Epithelial cell of proximal tubule (primary cell): ENCODE measurements at regions not wholly inside any gene's neighbourhood (a gene's known extent, or its start where the extent isn't known, plus 50 kb on each side); places are given as distances from the start of the nearest gene placed in this dataset.
"Not testable (repeated sequence)": the region's sequence is repeated elsewhere in the genome, so short reads cannot be mapped to it uniquely, and the experiment has no call there.

Experiments
- DNase-seq: peaks from one replicate; pipeline ENCODE4 v3.0.0-alpha.2; 2011; ENCODE audit warnings: low read depth
- H3K4me3 ChIP-seq: 2 replicates; pipeline ENCODE4 v1.5.1; 2011; ENCODE audit warnings: low read depth, mild to moderate bottlenecking, low read length
- CTCF ChIP-seq: conservative IDR thresholded peaks from 2 replicates; pipeline ENCODE4 v1.5.1; 2012; ENCODE audit warnings: low read depth, mild to moderate bottlenecking, low read length

GRCh38 chr4:77505958-77506319 is 99.7 kb upstream of the CXCL13 start:
- TF ChIP-seq CTCF = no peak
- no peak for DNase-seq
- no peak overlapping the region for H3K4me3 ChIP-seq

- no peak for TF ChIP-seq CTCF
- no peak for DNase-seq
- no peak overlapping the region for H3K4me3 ChIP-seq
These were observed 95.3 kb upstream of the CXCL13 start for GRCh38 chr4:77510367-77510766.

GRCh38 chr4:77525538-77525937 is 80.1 kb upstream of the CXCL13 start:
- H3K4me3 ChIP-seq = no peak overlapping the region
- TF ChIP-seq CTCF = no peak
- no peak for DNase-seq

GRCh38 chr4:77527900-77528299 is 77.7 kb upstream of the CXCL13 start:
- H3K4me3 ChIP-seq, DNase-seq: not testable (repeated sequence)

- DNase-seq = peak; percentile 53
These were observed 67.5 kb upstream of the CXCL13 start for GRCh38 chr4:77538144-77538543.

GRCh38 chr4:77538574-77539157 is 67.0 kb upstream of the CXCL13 start:
- H3K4me3 ChIP-seq = peak overlapping the region; percentile 6
- peak; percentile 22 for DNase-seq
- no peak for TF ChIP-seq CTCF

More at GRCh38 chr4:77538144-77538543, 67.5 kb upstream of the CXCL13 start:
- H3K4me3 ChIP-seq = no peak overlapping the region
- no peak for TF ChIP-seq CTCF
